Activated naive CD8-positive, alpha-beta T cell treated with anti-CD3 and anti-CD28 coated beads, Interleukin-2, amount 50 U/mL, for 24 hours (primary cell): ENCODE measurements at regions not wholly inside any gene's neighbourhood (a gene's known extent, or its start where the extent isn't known, plus 50 kb on each side); places are given as distances from the start of the nearest gene placed in this dataset.
"Not testable (repeated sequence)": the region's sequence is repeated elsewhere in the genome, so short reads cannot be mapped to it uniquely, and the experiment has no call there.

ENCODE experiments used
- ATAC-seq: fragments of 150-1000 bp; cut with Tn5 transposase; one replicate; pipeline ENCODE4 v1.10.0; 2021
- DNase-seq: peaks from one replicate; pipeline ENCODE4 v3.0.0; 2021
- H3K27ac Mint-ChIP-seq: one replicate; pipeline ENCODE4 v1.8.0; 2021; ENCODE audit warnings: mild to moderate bottlenecking, mixed read lengths
- H3K27me3 Mint-ChIP-seq: one replicate; pipeline ENCODE4 v1.8.0; 2021; ENCODE audit warnings: mixed read lengths
- H3K36me3 Mint-ChIP-seq: one replicate; pipeline ENCODE4 v1.8.0; 2021; ENCODE audit warnings: low read depth, mixed read lengths
- H3K4me1 Mint-ChIP-seq: one replicate; pipeline ENCODE4 v1.8.0; 2021; ENCODE audit warnings: mixed read lengths
- H3K4me3 Mint-ChIP-seq: one replicate; pipeline ENCODE4 v1.8.0; 2021; ENCODE audit warnings: mild to moderate bottlenecking, moderate library complexity, mixed read lengths
- H3K9me3 Mint-ChIP-seq: one replicate; pipeline ENCODE4 v1.8.0; 2021; ENCODE audit warnings: mixed read lengths

- Mint-ChIP-seq H3K27ac (no peak overlapping the region), H3K27me3 (no peaks in the 10 kb centered on the region), H3K4me1 (peaks cover 19% of the 10 kb centered on the region), H3K9me3 (no peaks in the 10 kb centered on the region), H3K4me3 (no peak overlapping the region), H3K36me3 (no peaks in the 10 kb centered on the region)
- ATAC-seq (peak; percentile 60), DNase-seq (peak; percentile 9)
These were observed 90.0 kb downstream of the GLUL start for GRCh38 chr1:182301467-182302198.

DNA sequence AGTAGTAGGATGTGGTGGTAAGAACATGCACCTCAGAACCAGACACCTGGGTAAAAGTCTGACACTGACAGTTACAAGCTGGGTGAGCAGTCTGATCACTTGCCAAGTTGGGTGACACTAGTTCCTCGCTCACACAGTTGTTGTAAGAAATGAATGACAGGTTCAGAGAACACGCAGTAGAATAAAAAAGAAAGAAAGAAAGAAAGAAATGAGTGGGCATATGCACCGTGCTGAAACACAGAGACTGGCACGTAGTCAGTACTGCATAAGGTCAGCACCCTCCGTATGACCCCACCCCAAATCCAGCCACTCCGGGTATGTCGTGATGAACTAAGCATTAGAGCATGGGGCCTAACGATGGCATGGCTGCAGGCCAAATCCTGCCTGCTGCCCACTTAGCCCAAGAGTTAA, 90.6 kb downstream of the GLUL start:
- no peaks in the 10 kb centered on the region for H3K36me3 Mint-ChIP-seq
- no peaks in the 10 kb centered on the region for H3K9me3 Mint-ChIP-seq
- no peaks in the 10 kb centered on the region for H3K27me3 Mint-ChIP-seq
- H3K27ac Mint-ChIP-seq = peak overlapping the region; percentile 32
- peak; percentile 38 for ATAC-seq
- H3K4me1 Mint-ChIP-seq = peaks cover 19% of the 10 kb centered on the region
- no peak for DNase-seq
- H3K4me3 Mint-ChIP-seq = no peak overlapping the region

DNA sequence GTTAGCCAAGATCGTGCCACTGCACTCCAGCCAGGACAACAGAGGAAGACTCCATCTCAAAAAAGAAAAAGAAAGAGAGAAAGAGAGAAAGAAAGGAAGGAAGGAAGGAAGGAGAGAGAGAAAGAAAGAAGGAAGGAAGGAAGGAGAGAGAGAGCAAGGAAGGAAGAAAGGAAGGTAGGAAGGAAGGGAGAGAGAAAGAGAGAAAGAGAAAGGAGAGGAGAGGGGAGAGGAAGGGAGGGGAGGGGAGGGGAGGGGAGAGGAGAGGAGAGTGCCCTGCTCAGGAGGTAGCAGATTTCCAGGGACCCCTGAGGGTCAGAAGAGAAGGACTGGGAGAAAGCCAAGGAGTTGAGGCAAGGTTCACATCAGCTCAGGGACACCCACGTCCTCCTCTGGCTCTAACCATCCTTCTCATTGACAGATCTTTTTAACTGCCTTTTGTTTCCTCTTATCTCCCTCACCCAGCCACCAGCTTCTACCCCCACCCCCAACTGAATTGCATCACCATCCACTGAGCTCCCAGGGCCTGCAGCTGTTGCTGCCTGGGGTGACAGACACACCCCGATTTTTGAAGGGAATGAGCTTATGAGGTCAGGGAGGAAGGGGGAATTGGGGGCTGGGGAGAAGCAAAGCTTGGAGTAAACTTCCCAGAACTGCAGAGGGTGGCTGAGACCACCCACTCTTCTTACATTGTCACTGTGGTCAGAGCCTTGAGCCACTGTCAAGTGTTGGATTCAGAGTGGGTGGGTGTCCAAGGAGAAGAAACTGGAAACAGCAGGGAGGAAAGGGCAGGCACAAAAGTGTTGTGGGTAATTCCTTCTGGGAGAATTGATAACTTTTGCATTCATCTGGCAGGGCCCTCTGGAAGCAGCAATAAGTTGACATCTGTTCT, 91.6 kb downstream of the GLUL start:
- H3K27me3 Mint-ChIP-seq = no peaks in the 10 kb centered on the region
- H3K9me3 Mint-ChIP-seq = no peaks in the 10 kb centered on the region
- peaks cover 19% of the 10 kb centered on the region for H3K4me1 Mint-ChIP-seq
- DNase-seq (no peak), ATAC-seq (no peak)
- H3K4me3 Mint-ChIP-seq = no peak overlapping the region
- H3K36me3 Mint-ChIP-seq = no peaks in the 10 kb centered on the region
- no peak overlapping the region for H3K27ac Mint-ChIP-seq

GRCh38 chr1:182299054-182299727, 92.4 kb downstream of the GLUL start:
- not testable (repeated sequence) for H3K27ac Mint-ChIP-seq, ATAC-seq, H3K27me3 Mint-ChIP-seq, H3K4me3 Mint-ChIP-seq, H3K36me3 Mint-ChIP-seq, DNase-seq, H3K9me3 Mint-ChIP-seq
- H3K4me1 Mint-ChIP-seq = peaks cover 19% of the 10 kb centered on the region

GRCh38 chr1:182297335-182297734, 94.3 kb downstream of the GLUL start:
- ATAC-seq (no peak), DNase-seq (no peak)
- Mint-ChIP-seq H3K4me1 (peaks cover 19% of the 10 kb centered on the region), H3K9me3 (no peaks in the 10 kb centered on the region), H3K27me3 (no peaks in the 10 kb centered on the region), H3K36me3 (no peaks in the 10 kb centered on the region), H3K4me3 (no peak overlapping the region), H3K27ac (no peak overlapping the region)

DNA sequence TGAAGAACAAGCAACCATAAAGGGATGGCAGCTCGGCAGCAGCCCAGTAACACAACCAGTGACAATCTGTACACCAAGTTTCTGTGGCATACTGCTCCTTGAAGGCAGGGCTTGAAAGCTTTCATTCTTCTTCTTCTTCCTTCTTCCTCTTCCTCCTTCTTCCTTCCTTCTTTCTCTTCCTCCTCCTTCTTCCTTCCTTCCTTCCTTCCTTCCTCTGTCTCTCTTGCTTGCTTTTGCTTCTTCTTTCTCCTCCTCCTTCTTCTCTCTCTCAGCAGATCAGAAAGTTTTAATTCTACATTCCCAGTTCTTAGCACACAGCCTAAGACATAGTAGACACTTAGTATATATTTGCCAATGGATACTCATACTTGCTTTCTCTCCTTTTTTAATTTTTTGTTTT, 95.9 kb downstream of the GLUL start:
- H3K36me3 Mint-ChIP-seq = no peaks in the 10 kb centered on the region
- H3K27me3 Mint-ChIP-seq = no peaks in the 10 kb centered on the region
- peaks cover 11% of the 10 kb centered on the region for H3K4me1 Mint-ChIP-seq
- H3K9me3 Mint-ChIP-seq = no peaks in the 10 kb centered on the region
- H3K27ac Mint-ChIP-seq = no peak overlapping the region
- no peak overlapping the region for H3K4me3 Mint-ChIP-seq
- DNase-seq (no peak), ATAC-seq (no peak)

GRCh38 chr1:182293119-182293589, 98.4 kb downstream of the GLUL start:
- Mint-ChIP-seq H3K4me3 (no peak overlapping the region), H3K27me3 (no peaks in the 10 kb centered on the region), H3K4me1 (peaks cover 5% of the 10 kb centered on the region), H3K27ac (no peak overlapping the region), H3K9me3 (no peaks in the 10 kb centered on the region), H3K36me3 (no peaks in the 10 kb centered on the region)
- ATAC-seq (no peak), DNase-seq (no peak)

GRCh38 chr1:182292193-182292741, 99.3 kb downstream of the GLUL start:
- Mint-ChIP-seq H3K4me3 (no peak overlapping the region), H3K4me1 (peaks cover 5% of the 10 kb centered on the region), H3K36me3 (no peaks in the 10 kb centered on the region), H3K27me3 (no peaks in the 10 kb centered on the region), H3K27ac (no peak overlapping the region), H3K9me3 (no peaks in the 10 kb centered on the region)
- DNase-seq (no peak), ATAC-seq (no peak)

DNA sequence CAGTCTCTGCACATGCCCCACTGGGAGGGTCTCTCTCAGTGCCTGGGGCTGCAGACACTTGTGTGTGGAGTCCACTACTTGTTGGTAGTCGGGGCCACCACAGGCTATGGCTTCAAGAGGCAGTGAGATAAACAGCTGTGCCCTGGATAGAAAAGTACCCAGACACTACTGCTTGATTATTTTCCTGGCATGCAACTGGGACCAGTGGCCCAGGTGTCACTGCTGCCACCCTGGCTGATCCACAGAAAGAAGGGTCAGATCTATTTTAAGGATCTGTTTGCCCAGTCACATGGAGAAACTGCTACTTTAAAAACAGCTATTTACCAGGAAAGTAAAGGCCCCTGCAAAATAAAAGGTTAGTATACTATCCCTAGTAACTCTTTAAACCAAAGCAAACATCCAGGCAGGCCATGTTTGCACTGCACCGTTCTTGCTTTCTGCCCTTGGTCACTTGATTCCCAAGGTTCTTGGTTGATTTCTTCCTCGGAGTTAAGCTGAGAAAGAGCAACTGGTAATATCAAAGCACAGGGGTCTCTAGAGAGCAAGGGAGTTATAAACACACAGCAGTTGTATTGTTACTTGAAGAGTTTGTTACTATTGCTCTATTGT, 99.9 kb downstream of the GLUL start:
- no peak overlapping the region for H3K27ac Mint-ChIP-seq
- ATAC-seq = no peak
- H3K9me3 Mint-ChIP-seq = no peaks in the 10 kb centered on the region
- peaks cover 5% of the 10 kb centered on the region for H3K4me1 Mint-ChIP-seq
- no peak overlapping the region for H3K4me3 Mint-ChIP-seq
- DNase-seq = no peak
- no peaks in the 10 kb centered on the region for H3K27me3 Mint-ChIP-seq
- no peaks in the 10 kb centered on the region for H3K36me3 Mint-ChIP-seq

GRCh38 chr1:182288749-182289604, 102.6 kb downstream of the GLUL start:
- Mint-ChIP-seq H3K27ac (no peak overlapping the region), H3K27me3 (no peaks in the 10 kb centered on the region), H3K4me3 (no peak overlapping the region), H3K9me3 (no peaks in the 10 kb centered on the region), H3K4me1 (peaks cover 6% of the 10 kb centered on the region), H3K36me3 (no peaks in the 10 kb centered on the region)
- DNase-seq (no peak), ATAC-seq (no peak)

DNA sequence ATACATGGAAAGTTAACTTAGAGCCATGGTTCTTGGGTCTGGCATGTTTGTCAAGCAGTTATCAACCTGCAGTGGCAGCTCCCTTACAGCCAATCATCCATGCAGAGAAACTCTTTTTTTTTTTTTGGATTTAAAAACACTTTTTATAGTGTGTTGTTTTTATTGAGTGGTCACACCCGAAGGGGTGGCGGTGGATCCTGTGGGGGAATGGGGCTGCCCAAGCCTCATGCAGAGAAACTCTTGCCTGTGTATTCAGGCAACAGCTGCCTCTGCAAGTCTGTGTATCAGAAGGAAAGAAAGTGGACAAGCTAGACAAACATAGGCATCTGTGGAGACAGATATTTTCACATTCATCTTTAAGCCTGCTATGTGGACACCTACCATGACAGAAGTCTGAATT, 104.8 kb downstream of the GLUL start:
- Mint-ChIP-seq H3K27me3 (no peaks in the 10 kb centered on the region), H3K36me3 (no peaks in the 10 kb centered on the region), H3K27ac (no peak overlapping the region), H3K4me1 (peaks cover 6% of the 10 kb centered on the region), H3K9me3 (no peaks in the 10 kb centered on the region), H3K4me3 (no peak overlapping the region)
- DNase-seq = no peak
- no peak for ATAC-seq

DNA sequence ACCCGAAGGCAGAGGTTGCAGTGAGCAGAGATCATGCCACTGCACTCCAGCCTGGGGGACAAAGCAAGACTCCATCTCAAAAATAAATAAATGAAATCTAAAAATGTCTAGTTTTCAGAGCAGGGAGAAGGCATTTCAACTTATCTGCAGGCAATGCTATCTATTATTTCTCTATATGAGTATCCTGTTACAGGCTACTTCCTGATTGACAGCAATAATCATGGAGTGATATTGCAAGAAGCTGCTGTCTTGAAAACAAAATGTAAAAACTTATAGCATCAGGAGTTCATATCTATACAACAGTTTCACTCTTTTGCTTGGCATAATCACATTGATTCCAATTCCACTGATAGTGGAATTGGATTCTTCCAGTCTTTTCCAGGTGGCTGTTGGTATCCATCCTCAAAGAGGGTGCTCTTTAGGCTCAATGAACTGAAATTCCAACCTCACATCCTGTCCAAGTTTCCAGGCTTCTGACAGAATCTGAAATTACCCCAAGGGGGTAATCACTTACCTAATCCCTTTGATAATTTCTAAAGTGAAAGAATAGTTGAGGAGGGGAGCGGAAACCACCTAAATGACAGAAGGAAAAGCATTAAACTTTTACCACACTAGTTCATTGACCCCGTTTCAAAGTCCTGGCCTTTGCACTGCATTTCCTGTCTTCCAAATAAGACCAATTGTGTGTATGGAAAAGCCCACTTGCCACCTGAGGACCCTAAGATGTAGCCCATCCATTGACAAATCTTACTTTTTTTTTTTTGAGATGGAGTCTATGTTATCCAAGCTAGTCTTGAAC, 107.6 kb downstream of the GLUL start:
- no peak for ATAC-seq
- Mint-ChIP-seq H3K4me3 (no peak overlapping the region), H3K36me3 (no peaks in the 10 kb centered on the region), H3K9me3 (no peaks in the 10 kb centered on the region), H3K27me3 (no peaks in the 10 kb centered on the region), H3K27ac (no peak overlapping the region), H3K4me1 (peaks cover 1% of the 10 kb centered on the region)
- no peak for DNase-seq

- ATAC-seq (no peak), DNase-seq (no peak)
These were observed 110.0 kb downstream of the GLUL start for GRCh38 chr1:182281541-182281940.

More at GRCh38 chr1:182281541-182281940, 110.0 kb downstream of the GLUL start:
- Mint-ChIP-seq H3K4me3 (no peak overlapping the region), H3K27ac (no peak overlapping the region), H3K9me3 (no peaks in the 10 kb centered on the region), H3K4me1 (peaks cover 1% of the 10 kb centered on the region), H3K27me3 (no peaks in the 10 kb centered on the region), H3K36me3 (no peaks in the 10 kb centered on the region)
